HCT116 (cell line): ENCODE measurements at regions not wholly inside any gene's neighbourhood (a gene's known extent, or its start where the extent isn't known, plus 50 kb on each side); places are given as distances from the start of the nearest gene placed in this dataset.

ENCODE experiments used
- ATAC-seq: fragments of 200-7000 bp; cut with Tn5 transposase; 2 replicates; pipeline ENCODE4 v1.9.1; 2020; ENCODE audit warnings: mild to moderate bottlenecking, moderate library complexity
- BruUV-seq: library from RNA; stranded (reverse); fragments of 400-500 nt; replicated peaks from 2 replicates; lab custom pipeline; 2021; lab: Mats Ljungman, UMichigan
- CTCF ChIA-PET: fragments of 300-600 bp; sonication (Branson Sonifier 250); formaldehyde crosslinking; loops from one replicate; lab custom pipeline; 2021; ENCODE audit warnings: antibody characterized with exemption; lab: Charles Lee
- POLR2A ChIA-PET: fragments of 300-600, 350-600 bp; sonication (Branson Sonifier 250); formaldehyde crosslinking; loops from one replicate; lab custom pipeline; 2021; ENCODE audit warnings: antibody characterized with exemption; lab: Charles Lee
- RAD21 ChIA-PET, 2 experiments: fragments of 300-600 bp; sonication (Branson Sonifier 250); formaldehyde crosslinking; loops; one replicate each; lab custom pipeline; 2023; ENCODE audit warnings: low total read pairs in 2 of 2; ENCODE audit not compliant: uncharacterized antibody in 2 of 2, unreplicated experiment in 2 of 2, low non-redundant PET in 1 of 2; lab: Charles Lee
- DNase-seq: peaks from one replicate; pipeline ENCODE4 v3.0.0-alpha.2; 2010; ENCODE audit warnings: low read depth, low spot score
- H2AFZ ChIP-seq: fragments of 200-600 bp; shearing (Covaris generic), sonication (generic); 2 replicates; pipeline ENCODE4 v1.6.1; 2017; ENCODE audit warnings: low read depth, mixed run types, mixed read lengths, antibody characterized with exemption, low read length; ENCODE audit not compliant: poor library complexity, severe bottlenecking
- H3K27ac ChIP-seq: 2 replicates; pipeline ENCODE4 v1.5.1; 2012; ENCODE audit warnings: low read depth, low read length
- H3K27me3 ChIP-seq: fragments of 200-600 bp; sonication (generic); 2 replicates; pipeline ENCODE4 v1.6.1; 2016; ENCODE audit warnings: mixed run types, low read length, mixed read lengths; ENCODE audit not compliant: insufficient read depth
- H3K36me3 ChIP-seq, 2 experiments: fragments of 200-500 bp in 1 of 2; fragments of 200-600 bp in 1 of 2; sonication (Bioruptor generic) in 1 of 2; sonication (generic) in 1 of 2; 2 replicates each; pipeline versions ENCODE4 v1.5.1 to v1.6.1; 2014 to 2016; ENCODE audit warnings: low read length in 2 of 2, inconsistent platforms in 1 of 2, mixed read lengths in 1 of 2, mixed run types in 1 of 2; ENCODE audit not compliant: insufficient read depth in 2 of 2, control insufficient read depth in 1 of 2
- H3K4me1 ChIP-seq, 2 experiments: fragments of 200-600 bp in 1 of 2; sonication (generic) in 1 of 2; 2 replicates each; pipeline versions ENCODE4 v1.5.1 to v1.6.1; 2012 to 2017; ENCODE audit warnings: low read length in 2 of 2, inconsistent platforms in 1 of 2, mild to moderate bottlenecking in 1 of 2, mixed read lengths in 1 of 2, mixed run types in 1 of 2, moderate library complexity in 1 of 2; ENCODE audit not compliant: insufficient read depth in 2 of 2, control insufficient read depth in 1 of 2
- H3K4me2 ChIP-seq: fragments of 200-600 bp; sonication (generic); 2 replicates; pipeline ENCODE4 v1.6.1; 2017; ENCODE audit warnings: mixed run types, low read length, mixed read lengths
- H3K4me3 ChIP-seq, 2 experiments: fragments of 200-600 bp in 1 of 2; sonication (generic) in 1 of 2; replicated peaks in 1 of 2; 2 replicates each; pipeline ENCODE4 v1.5.1; 2011 to 2016; ENCODE audit warnings: low read length in 2 of 2, control low read depth in 1 of 2, low read depth in 1 of 2, mild to moderate bottlenecking in 1 of 2, mixed read lengths in 1 of 2, mixed run types in 1 of 2
- H3K79me2 ChIP-seq: fragments of 200-600 bp; sonication (generic); 2 replicates; pipeline ENCODE4 v1.6.1; 2017; ENCODE audit warnings: mild to moderate bottlenecking, mixed run types, low read length, moderate library complexity, mixed read lengths; ENCODE audit not compliant: insufficient read depth
- H3K9ac ChIP-seq: fragments of 200-600 bp; sonication (generic); 2 replicates; pipeline ENCODE4 v1.6.1; 2016; ENCODE audit warnings: low read length, mixed read lengths
- H3K9me2 ChIP-seq: fragments of 200-600 bp; sonication (generic), shearing (Covaris generic); 2 replicates; pipeline ENCODE4 v1.6.1; 2017; ENCODE audit warnings: mixed run types, mild to moderate bottlenecking, moderate library complexity; ENCODE audit not compliant: insufficient read depth
- H3K9me3 ChIP-seq, 2 experiments: fragments of 200-500 bp in 1 of 2; fragments of 200-600 bp in 1 of 2; sonication (Bioruptor generic) in 1 of 2; sonication (generic) in 1 of 2; 2 replicates each; pipeline ENCODE4 v1.6.1; 2014 to 2017; ENCODE audit warnings: low read length in 2 of 2, mixed read lengths in 2 of 2, inconsistent platforms in 1 of 2, low read depth in 1 of 2, mild to moderate bottlenecking in 1 of 2, mixed run types in 1 of 2, moderate library complexity in 1 of 2; ENCODE audit not compliant: control insufficient read depth in 1 of 2, insufficient read depth in 1 of 2
- H4K20me1 ChIP-seq: fragments of 200-600 bp; sonication (generic), shearing (Covaris generic); 2 replicates; pipeline ENCODE4 v1.6.1; 2017; ENCODE audit warnings: mixed run types, mild to moderate bottlenecking, moderate library complexity; ENCODE audit not compliant: insufficient read depth
- EGR1 ChIP-seq: IDR thresholded peaks from 2 replicates; pipeline ENCODE4 v1.6.1; 2012; ENCODE audit warnings: low read depth
- EZH2 ChIP-seq: fragments of 200-600 bp; sonication (generic); IDR thresholded peaks from 2 replicates; pipeline ENCODE4 v1.6.1; 2017; ENCODE audit warnings: antibody characterized with exemption, mixed run types
- EZH2phosphoT487 ChIP-seq: fragments of 200-600 bp; IDR thresholded peaks from 2 replicates; pipeline ENCODE4 v1.6.1; 2018; ENCODE audit warnings: antibody characterized with exemption, borderline replicate concordance
- JUND ChIP-seq: IDR thresholded peaks from 2 replicates; pipeline ENCODE4 v1.6.1; 2012
- POLR2A ChIP-seq: IDR thresholded peaks from 2 replicates; pipeline ENCODE4 v1.7.0; 2011; ENCODE audit warnings: borderline replicate concordance; ENCODE audit not compliant: insufficient read depth, insufficient read length; ENCODE audit errors: extremely low read depth
- RAD21 ChIP-seq: IDR thresholded peaks from 2 replicates; pipeline ENCODE4 v1.6.1; 2012; ENCODE audit warnings: low read depth, mild to moderate bottlenecking
- REST ChIP-seq: IDR thresholded peaks from 2 replicates; pipeline ENCODE4 v1.6.1; 2012; ENCODE audit warnings: low read depth
- SP1 ChIP-seq: IDR thresholded peaks from 2 replicates; pipeline ENCODE4 v1.6.1; 2012; ENCODE audit warnings: low read depth
- SRF ChIP-seq: IDR thresholded peaks from 2 replicates; pipeline ENCODE4 v1.6.1; 2012; ENCODE audit warnings: low read depth
- TCF7L2 ChIP-seq: IDR thresholded peaks from 2 replicates; pipeline ENCODE4 v1.7.0; 2011; ENCODE audit warnings: borderline replicate concordance, inconsistent platforms; ENCODE audit not compliant: insufficient read depth, insufficient read length; ENCODE audit errors: extremely low read depth
- ZFX ChIP-seq: fragments of 450-650 bp; IDR thresholded peaks from 2 replicates; pipeline ENCODE4 v1.6.1; 2017
- ZNF274 ChIP-seq: fragments of 200-500 bp; sonication (Bioruptor generic); IDR thresholded peaks from 2 replicates; pipeline ENCODE4 v1.6.1; 2014; ENCODE audit warnings: mild to moderate bottlenecking, low read depth, low read length, inconsistent platforms
- intact Hi-C: fragments of 100-400 bp; cut with micrococcal nuclease; formaldehyde crosslinking; loops from 2 replicates; pipeline ENCODE4 v1.10.0; 2022
- TF ChIP-seq, protein P1 (sequence below): IDR thresholded peaks from 2 replicates; pipeline ENCODE4 v1.6.1; 2012

DNA sequence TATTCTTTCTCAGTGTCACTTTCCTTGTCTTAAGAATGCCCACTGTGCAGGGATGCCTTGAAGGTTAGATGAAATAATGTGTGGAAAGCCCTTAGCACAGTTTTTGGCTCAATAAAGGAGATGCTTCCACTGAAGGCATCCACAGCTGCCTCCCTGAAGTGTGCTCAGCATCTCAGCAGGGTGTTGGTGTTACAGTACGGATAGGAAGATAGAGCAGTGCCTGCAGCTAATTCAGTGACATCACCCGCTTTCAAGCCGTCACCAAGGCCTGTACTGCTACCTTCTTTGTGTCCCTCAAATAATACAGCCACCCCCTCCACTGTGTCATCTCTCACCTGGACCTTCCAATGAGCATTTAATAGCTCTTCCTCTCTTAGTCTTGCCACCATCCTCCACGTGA is 59.0 kb downstream of the NDUFS5 start:
- H3K9ac ChIP-seq = no peak overlapping the region
- H3K27ac ChIP-seq = no peak overlapping the region
- H3K79me2 ChIP-seq = no peaks in the 10 kb centered on the region
- H3K9me3 ChIP-seq = no peaks in the 10 kb centered on the region
- RAD21 ChIA-PET = no interaction called here
- TF ChIP-seq EZH2 = no peak
- no peak for TF ChIP-seq SRF
- TF ChIP-seq EGR1 = no peak
- TF ChIP-seq TCF7L2 = no peak
- TF ChIP-seq, protein P1, sequence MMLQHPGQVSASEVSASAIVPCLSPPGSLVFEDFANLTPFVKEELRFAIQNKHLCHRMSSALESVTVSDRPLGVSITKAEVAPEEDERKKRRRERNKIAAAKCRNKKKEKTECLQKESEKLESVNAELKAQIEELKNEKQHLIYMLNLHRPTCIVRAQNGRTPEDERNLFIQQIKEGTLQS = no peak
- no peak for TF ChIP-seq SP1
- no peak for TF ChIP-seq EZH2phosphoT487
- TF ChIP-seq RAD21 = no peak
- TF ChIP-seq ZNF274 = no peak
- TF ChIP-seq JUND = no peak
- no peak for TF ChIP-seq ZFX
- TF ChIP-seq REST = no peak
- TF ChIP-seq POLR2A = no peak
- TF ChIP-seq, all 23 proteins: peak for 0
- ATAC-seq (no peak), DNase-seq (no peak)
- H3K4me3 ChIP-seq = no peak overlapping the region
- H3K4me2 ChIP-seq = no peak overlapping the region
- H3K9me2 ChIP-seq = no peaks in the 10 kb centered on the region
- peaks cover 0 to 19% of the 10 kb centered on the region in 2 experiments; a peak in 3 of 4 replicates for H3K4me1 ChIP-seq
- H2AFZ ChIP-seq = no peak overlapping the region
- intact Hi-C loops = no loop called here
- no peaks in the 10 kb centered on the region for H3K36me3 ChIP-seq
- ChIA-PET POLR2A (no interaction called here), CTCF (no interaction called here)
- H3K27me3 ChIP-seq = peaks cover 5% of the 10 kb centered on the region; the same call in 1 of the 2 replicates
- BruUV-seq = no TSS peak
- no peaks in the 10 kb centered on the region for H4K20me1 ChIP-seq
